Activated CD8-positive, alpha-beta memory T cell treated with anti-CD3 and anti-CD28 coated beads for 4 hours (primary cell): ENCODE measurements at regions not wholly inside any gene's neighbourhood (a gene's known extent, or its start where the extent isn't known, plus 50 kb on each side); places are given as distances from the start of the nearest gene placed in this dataset.

ENCODE experiments used
- DNase-seq, 2 donors: peaks; one replicate each; pipeline ENCODE4 v3.0.0-alpha.2; 2020; ENCODE audit warnings: low read depth in 2 of 2

- no peak for DNase-seq
These were observed 277.4 kb downstream of the NPIPA8 start for GRCh38 chr16:18059089-18059488.

- DNase-seq: no peak
These were observed 281.1 kb downstream of the NPIPA8 start for GRCh38 chr16:18055411-18055916.

- no peak for DNase-seq
These were observed 285.8 kb downstream of the NPIPA8 start for GRCh38 chr16:18050777-18051176.

DNA sequence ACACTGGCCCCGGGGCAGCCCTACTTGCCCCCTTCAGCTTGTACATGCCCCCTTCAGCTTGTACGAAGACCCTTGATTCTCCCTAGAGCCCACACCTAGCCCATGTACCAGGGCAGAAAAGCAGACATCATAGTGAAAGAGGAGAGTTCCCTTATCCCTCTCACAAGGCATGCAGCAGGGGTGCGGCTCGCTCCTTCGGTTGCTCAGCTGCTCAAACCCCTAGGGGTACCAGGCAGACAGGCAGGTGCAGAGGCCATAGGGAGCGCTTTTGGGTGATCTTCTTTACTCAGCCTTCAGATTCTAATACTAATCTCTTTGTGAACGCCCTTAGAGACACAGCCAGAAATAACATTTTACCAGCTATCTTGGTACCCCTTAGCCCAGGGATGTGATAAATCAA, 286.3 kb downstream of the NPIPA8 start:
- no peak for DNase-seq

- no peak for DNase-seq
These were observed 286.9 kb downstream of the NPIPA8 start for GRCh38 chr16:18049547-18050133.

DNA sequence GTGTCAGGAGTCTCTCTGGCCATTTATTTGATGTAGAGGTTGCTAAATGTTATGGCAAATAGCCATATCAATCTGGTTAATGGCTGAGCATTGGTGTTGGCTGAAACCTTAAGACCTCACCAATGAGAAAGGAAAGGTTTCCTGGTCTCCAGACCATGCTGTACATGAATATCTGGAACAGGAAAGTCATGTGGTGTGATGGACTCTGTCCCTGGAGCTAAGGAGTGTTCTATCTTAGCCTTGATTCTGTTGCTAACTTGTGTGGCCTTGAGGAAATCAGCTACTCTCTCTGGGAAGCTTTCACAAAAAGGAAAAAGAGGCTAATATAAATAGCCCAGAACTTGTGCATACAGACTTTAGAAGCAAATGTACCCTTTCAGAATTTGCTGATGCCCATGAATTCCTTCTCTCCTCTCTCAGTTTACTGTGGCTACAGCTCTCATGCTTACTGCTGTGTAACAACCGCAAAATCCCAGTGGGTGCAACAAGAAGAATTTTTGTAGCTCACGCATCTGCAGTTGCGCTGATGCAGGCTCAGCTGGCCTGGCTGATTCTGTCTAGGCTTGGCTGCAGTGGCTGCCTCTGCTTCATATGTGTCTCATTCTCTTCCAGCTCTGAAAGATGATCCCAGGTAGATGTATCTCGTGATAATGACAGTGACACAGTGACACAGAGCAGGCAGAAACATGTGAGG, 287.5 kb downstream of the NPIPA8 start:
- no peak for DNase-seq

GRCh38 chr16:18047761-18048160, 288.8 kb downstream of the NPIPA8 start:
- no peak for DNase-seq

GRCh38 chr16:18045356-18045755, 291.2 kb downstream of the NPIPA8 start:
- no peak for DNase-seq

DNA sequence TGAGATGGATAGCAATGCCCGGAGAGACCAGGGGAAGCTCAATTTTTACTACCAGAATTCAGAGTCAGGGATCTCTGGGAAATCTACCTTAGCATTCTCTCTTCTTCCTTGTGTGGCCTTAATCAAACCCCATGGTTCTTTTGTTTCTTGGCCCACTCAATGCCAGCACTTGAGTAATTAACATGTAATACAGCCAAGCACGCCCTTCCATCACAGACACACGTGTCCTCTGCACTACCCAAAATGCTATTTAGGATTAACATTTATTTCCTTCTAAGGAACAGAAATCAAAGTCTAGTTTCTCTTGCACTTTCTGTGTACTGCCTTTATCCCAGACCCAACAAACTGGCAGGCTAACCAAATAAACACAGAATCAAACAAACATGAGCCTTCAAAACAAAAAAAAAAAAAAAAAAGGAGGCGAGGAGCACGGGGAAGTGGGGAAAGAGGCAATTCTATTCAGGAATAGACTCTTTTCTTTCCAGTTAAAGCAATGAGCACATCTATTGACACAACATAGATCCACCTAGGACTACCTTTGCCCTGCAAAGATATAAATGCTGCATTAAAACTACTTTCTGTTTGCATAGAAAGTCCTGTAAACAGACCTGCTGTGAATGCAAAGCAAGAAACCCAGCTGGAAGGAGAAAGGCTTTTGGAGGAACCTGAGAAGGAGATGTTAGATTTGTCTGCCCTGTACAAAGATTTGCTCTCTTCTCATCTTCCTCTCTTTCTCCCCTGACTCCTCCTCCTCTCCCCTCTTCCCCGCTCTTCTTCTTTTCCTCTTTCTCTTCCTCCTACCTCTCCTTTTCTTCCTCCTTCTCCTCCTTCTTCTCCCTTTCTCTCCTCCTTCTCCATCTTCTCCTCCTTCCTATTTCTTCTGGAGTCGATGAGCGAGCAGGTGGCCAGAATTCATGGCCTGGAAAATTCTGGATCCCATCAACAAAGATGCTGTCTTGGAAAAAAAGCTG, 294.4 kb downstream of the NPIPA8 start:
- no peak for DNase-seq

DNA sequence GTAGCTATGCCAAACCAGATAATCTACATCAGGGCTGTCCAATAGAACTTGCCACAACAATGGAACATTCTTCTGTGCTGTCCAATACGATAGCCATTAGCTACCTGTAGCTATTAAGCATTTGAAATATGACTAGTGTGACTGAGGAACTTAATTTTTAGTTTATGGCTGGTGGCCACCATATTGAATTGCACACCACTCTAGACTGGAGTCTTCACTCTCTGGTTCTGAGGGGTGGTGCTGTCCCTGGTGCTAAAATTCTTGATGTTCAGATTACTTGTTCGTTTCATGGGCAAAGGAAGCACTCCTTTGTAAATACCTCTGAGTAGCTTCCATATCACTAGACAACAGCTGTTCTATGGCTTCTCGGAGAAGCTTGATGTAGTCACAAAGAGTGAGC, 296.6 kb downstream of the NPIPA8 start:
- DNase-seq: no peak

DNA sequence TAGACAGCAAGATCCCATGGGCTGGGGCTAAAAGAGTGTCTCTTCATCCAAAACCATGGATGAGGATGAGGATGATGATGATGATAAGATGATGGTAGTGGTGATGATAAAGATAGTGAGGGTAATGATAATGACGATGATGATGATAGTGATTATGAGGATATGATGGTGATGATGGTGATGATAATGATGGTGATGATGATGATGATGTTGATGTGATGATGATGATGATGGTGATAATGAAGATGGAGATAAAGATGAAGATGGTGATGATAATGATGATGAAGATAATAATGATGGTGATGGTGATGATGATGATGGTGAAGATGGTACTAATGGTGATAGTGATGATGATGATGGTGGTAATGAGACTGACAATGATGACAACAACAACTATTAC, 299.5 kb downstream of the NPIPA8 start:
- DNase-seq: no peak

DNA sequence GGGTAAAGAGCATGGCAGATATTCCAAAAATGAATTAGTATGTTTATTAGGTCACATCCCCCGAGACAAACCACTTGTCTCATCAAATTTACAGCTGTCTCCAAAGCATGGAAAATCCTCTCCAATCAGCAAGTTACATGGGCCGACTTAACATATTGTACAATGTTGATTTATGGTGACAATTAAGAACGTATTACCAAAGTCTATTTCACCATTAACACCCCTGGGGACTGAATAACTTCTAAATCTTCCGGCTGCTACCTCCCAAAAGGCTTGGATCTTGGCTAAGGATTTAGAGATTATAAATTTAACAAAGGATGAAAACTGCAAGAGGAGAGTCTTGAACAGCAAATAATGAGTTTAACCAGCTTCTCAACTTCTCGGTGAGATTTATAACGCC, 311.9 kb downstream of the NPIPA8 start:
- no peak for DNase-seq

DNA sequence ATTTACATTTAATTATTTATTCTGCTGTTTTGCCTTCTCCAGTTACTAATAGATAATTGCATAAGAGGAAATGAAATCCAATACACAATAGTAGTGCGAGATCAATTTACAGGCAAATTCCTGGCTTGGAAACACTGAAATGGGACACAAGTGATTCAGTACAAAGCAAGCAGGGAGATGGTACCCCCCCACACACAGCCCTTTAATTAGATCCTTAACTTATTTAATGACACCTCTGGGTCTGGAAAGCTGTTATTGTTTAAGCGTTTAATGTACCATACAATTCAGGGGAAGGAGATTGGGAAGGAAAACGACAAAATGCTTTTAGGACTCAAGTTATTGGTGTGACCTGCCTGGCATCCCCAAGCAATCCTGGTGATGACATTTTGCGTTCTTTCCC, 318.2 kb downstream of the NPIPA8 start:
- no peak for DNase-seq

DNA sequence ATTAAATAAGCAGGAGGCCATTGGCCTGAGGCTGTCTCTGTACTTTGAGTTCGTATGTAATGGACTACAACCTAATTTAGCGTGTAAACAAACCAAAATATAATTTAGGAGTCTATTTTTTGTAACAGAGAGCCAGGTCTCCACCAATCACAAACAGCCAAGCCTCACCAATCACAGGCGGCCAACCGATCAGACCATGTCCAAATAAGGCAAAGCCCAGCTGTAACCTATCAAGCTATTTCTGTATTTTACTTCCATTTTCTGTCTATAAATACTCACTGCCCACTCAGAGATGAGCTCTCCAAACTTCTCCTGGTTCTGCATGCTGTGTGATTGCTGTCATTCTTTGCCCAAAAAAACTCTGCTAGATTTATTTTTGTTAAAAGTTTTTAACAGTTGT, 322.7 kb downstream of the NPIPA8 start:
- no peak for DNase-seq

DNA sequence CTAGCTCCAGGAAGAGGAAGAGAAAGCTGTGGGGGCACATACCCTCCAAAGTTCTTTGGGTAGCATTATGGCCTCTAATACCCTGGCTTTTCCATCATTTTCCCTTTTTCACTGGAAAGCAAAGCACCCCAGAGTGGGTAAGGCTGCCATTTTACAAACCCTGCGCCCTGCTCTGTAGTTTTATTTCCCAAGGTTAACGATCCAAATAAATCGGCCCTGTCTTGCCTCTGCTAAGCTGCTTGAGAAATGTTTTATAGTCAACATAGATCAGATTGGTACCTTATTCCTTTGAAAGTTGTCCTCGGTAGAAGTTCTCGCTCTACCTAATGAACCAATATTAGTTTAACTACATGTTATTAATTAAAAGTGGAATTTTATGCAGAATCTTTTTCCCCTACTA, 328.2 kb downstream of the NPIPA8 start:
- DNase-seq: no peak

- DNase-seq: no peak
These were observed 333.5 kb downstream of the NPIPA8 start for GRCh38 chr16:18003033-18003432.

DNA sequence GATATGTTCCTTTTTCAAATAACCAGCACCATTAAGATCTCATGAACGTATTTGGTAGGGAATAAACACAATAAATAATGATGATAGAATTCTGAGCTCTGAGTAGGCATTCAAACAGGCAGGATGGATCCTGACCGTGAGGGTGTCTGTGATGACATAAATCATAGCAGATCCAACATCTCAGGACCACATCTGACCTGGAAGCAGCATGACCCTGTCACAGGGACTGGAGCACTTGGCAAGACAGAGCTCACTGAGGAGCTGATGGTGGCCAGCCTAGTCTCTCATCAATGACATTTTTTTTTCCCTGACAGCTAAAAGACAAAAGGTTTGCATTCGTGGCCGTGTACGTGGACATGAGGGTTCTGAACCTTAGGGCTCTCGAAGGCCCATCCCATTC, 337.5 kb downstream of the NPIPA8 start:
- DNase-seq: no peak

GRCh38 chr16:17998550-17998949, 338.0 kb downstream of the NPIPA8 start:
- no peak for DNase-seq

DNA sequence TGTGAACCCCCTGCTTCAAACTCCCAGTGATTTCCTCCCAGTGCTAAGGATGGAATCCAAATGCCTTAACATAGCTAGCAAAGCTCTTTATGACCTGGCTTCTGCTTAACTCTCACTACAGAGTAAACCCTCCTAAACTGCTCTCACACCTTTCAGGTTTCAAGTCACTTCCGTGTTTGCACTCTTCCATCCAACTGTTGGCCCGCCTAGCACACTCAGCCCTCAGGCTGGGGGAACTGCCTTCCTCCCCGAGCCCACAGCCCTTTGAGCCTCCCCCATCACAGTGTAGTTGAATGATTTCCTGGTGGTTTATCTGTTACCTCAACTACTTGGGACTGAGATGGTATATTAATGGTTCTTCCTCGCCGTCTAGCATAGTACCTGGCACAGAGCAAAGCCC, 342.5 kb downstream of the NPIPA8 start:
- no peak for DNase-seq

DNA sequence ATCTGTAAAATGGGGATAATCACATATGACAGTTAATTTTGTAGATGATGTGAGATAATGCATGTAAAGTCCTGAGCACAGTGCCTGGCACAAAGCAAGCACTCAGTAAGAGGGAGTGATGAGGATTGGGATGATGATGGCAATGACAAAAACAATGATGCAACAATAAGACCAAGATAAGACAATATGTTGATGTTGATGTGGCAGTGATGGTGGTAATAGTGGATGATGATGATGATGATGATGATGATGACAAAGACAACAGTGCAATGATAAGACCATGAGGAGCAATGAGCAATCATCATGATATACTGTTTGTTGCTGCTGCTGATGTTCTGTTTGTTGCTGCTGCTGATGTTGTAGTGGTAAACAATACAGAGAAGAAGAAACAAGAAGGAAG, 344.1 kb downstream of the NPIPA8 start:
- no peak for DNase-seq

GRCh38 chr16:17989255-17989654, 347.3 kb downstream of the NPIPA8 start:
- DNase-seq: no peak

GRCh38 chr16:17988839-17989238, 347.7 kb downstream of the NPIPA8 start:
- DNase-seq: no peak

- no peak for DNase-seq
These were observed 349.5 kb downstream of the NPIPA8 start for GRCh38 chr16:17986991-17987390.
